AG09319 (cell line): ENCODE measurements at regions not wholly inside any gene's neighbourhood (a gene's known extent, or its start where the extent isn't known, plus 50 kb on each side); places are given as distances from the start of the nearest gene placed in this dataset.

Experiments
- DNase-seq: peaks from one replicate; pipeline ENCODE4 v3.0.0-alpha.2; 2010; ENCODE audit warnings: low read depth; ENCODE audit errors: extremely low read depth
- CTCF ChIP-seq: IDR thresholded peaks from 2 replicates; pipeline ENCODE4 v1.5.1; 2011; ENCODE audit warnings: low read depth, mild to moderate bottlenecking, inconsistent platforms, low read length, moderate library complexity

- TF ChIP-seq CTCF = no peak
- DNase-seq = no peak
These were observed 422.6 kb downstream of the QKI start for GRCh38 chr6:163836876-163837690.

- DNase-seq = no peak
- TF ChIP-seq CTCF = no peak
These were observed 421.1 kb downstream of the QKI start for GRCh38 chr6:163835439-163836171.

- no peak for DNase-seq
- no peak for TF ChIP-seq CTCF
These were observed 419.9 kb downstream of the QKI start for GRCh38 chr6:163834226-163834970.

- DNase-seq = no peak
- TF ChIP-seq CTCF = no peak
These were observed 417.2 kb downstream of the QKI start for GRCh38 chr6:163831736-163832135.

- no peak for DNase-seq
- no peak for TF ChIP-seq CTCF
These were observed 416.1 kb downstream of the QKI start for GRCh38 chr6:163830641-163831040.

GRCh38 chr6:163828038-163828795, 413.7 kb downstream of the QKI start:
- DNase-seq = no peak
- TF ChIP-seq CTCF = no peak
